PC-9 (cell line): ENCODE measurements at regions not wholly inside any gene's neighbourhood (a gene's known extent, or its start where the extent isn't known, plus 50 kb on each side); places are given as distances from the start of the nearest gene placed in this dataset.

Experiments used
- BruUV-seq: library from RNA; stranded (reverse); fragments of 400-500 nt; replicated peaks from 2 replicates; lab custom pipeline; 2021; lab: Mats Ljungman, UMichigan
- CTCF ChIA-PET: fragments of 300-600 bp; sonication (Branson Sonifier 250); formaldehyde crosslinking; loops from one replicate; lab custom pipeline; 2022; ENCODE audit warnings: antibody characterized with exemption; lab: Charles Lee
- POLR2A ChIA-PET: fragments of 300-600 bp; sonication (Branson Sonifier 250); formaldehyde crosslinking; loops from one replicate; lab custom pipeline; 2022; ENCODE audit warnings: antibody characterized with exemption; ENCODE audit not compliant: unreplicated experiment; lab: Charles Lee
- DNase-seq, 2 experiments: peaks; one replicate each; pipeline versions ENCODE4 v3.0.0 to v3.0.0-alpha.2; 2015 to 2022; ENCODE audit warnings: mixed read lengths in 1 of 2
- H2AFZ ChIP-seq: fragments of 200-600 bp; sonication (generic); 2 replicates; pipeline ENCODE4 v1.8.1; 2017; ENCODE audit warnings: antibody characterized with exemption
- H3F3A ChIP-seq: fragments of 200-600 bp; sonication (generic); 2 replicates; pipeline ENCODE4 v1.8.1; 2017; ENCODE audit warnings: antibody characterized with exemption, mild to moderate bottlenecking, low read depth; ENCODE audit not compliant: insufficient read depth
- H3K27ac ChIP-seq: fragments of 200-600 bp; sonication (generic); 2 replicates; pipeline ENCODE4 v1.6.1; 2016; ENCODE audit warnings: mixed run types
- H3K27me3 ChIP-seq: fragments of 200-600 bp; sonication (generic); 2 replicates; pipeline ENCODE4 v1.6.1; 2016; ENCODE audit warnings: low read depth, mixed run types; ENCODE audit not compliant: insufficient read depth
- H3K36me3 ChIP-seq: fragments of 200-600 bp; sonication (generic); 2 replicates; pipeline ENCODE4 v1.6.1; 2016; ENCODE audit warnings: low read depth, mixed run types
- H3K4me1 ChIP-seq: fragments of 200-600 bp; sonication (generic); replicated peaks from 2 replicates; pipeline ENCODE4 v1.6.1; 2016; ENCODE audit warnings: mixed run types; ENCODE audit not compliant: insufficient read depth
- H3K4me2 ChIP-seq: fragments of 200-600 bp; sonication (generic); 2 replicates; pipeline ENCODE4 v1.6.1; 2017; ENCODE audit warnings: mixed run types
- H3K4me3 ChIP-seq: fragments of 200-600 bp; sonication (generic); 2 replicates; pipeline ENCODE4 v1.6.1; 2016; ENCODE audit warnings: mixed run types
- H3K79me2 ChIP-seq: fragments of 200-600 bp; sonication (generic); 2 replicates; pipeline ENCODE4 v1.6.1; 2017; ENCODE audit warnings: low read depth, mixed run types
- H3K9me2 ChIP-seq: fragments of 200-600 bp; sonication (generic); 2 replicates; pipeline ENCODE4 v1.8.1; 2017; ENCODE audit warnings: mild to moderate bottlenecking; ENCODE audit not compliant: insufficient read depth
- H3K9me3 ChIP-seq: fragments of 200-600 bp; sonication (generic); 2 replicates; pipeline ENCODE4 v1.8.1; 2016; ENCODE audit warnings: low read depth; ENCODE audit not compliant: insufficient read depth
- H4K20me1 ChIP-seq: fragments of 200-600 bp; sonication (generic); 2 replicates; pipeline ENCODE4 v1.8.1; 2017; ENCODE audit not compliant: insufficient read depth
- EZH2 ChIP-seq: fragments of 200-600 bp; sonication (generic); IDR thresholded peaks from 2 replicates; pipeline ENCODE4 v1.8.0; 2017; ENCODE audit warnings: antibody characterized with exemption, low read depth
- intact Hi-C: fragments of 100-400 bp; cut with micrococcal nuclease; formaldehyde crosslinking; loops from one replicate; pipeline ENCODE4 v1.10.0; 2022; ENCODE audit not compliant: unreplicated experiment
- TF ChIP-seq, protein P1 (sequence below): fragments of 200-600 bp; sonication (generic); conservative IDR thresholded peaks from 2 replicates; pipeline ENCODE4 v1.6.1; 2017; ENCODE audit warnings: mixed run types, antibody characterized with exemption, mild to moderate bottlenecking, moderate library complexity

DNA sequence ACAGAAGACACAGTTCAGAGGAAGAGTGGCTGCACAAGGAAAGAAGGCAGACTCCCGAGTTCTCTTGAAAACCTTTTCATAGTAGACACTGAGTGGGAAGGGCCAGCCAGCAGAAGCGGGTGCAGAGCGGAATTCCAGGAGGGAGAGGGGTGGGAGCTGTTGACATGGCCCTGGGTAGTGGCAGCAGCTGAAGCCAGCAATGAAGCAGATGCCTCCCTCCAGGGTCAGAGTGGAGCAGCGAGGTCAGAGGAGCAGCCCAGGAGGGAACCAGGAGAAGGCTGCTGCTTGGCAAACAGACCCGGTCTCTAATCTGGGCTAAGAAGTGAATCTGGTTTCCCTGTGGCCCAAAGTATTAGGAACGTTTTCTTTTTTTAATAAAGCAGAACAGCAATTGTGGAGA lies 73.9 kb upstream of the SPATA13 start:
- no TSS peak for BruUV-seq
- Histone ChIP-seq H4K20me1 (no peaks in the 10 kb centered on the region), H3K27me3 (no peaks in the 10 kb centered on the region), H3K4me3 (no peak overlapping the region), H3K36me3 (no peaks in the 10 kb centered on the region), H3K27ac (no peak overlapping the region), H3K9me3 (no peaks in the 10 kb centered on the region), H3K9me2 (no peaks in the 10 kb centered on the region), H3K4me1 (peaks cover 7% of the 10 kb centered on the region; the same call in 1 of the 2 replicates), H3F3A (no peaks in the 10 kb centered on the region; the same call in 1 of the 2 replicates), H3K79me2 (no peaks in the 10 kb centered on the region), H2AFZ (no peak overlapping the region), H3K4me2 (no peak overlapping the region)
- ChIA-PET CTCF (no interaction called here), POLR2A (interaction anchor here (0.6 kb wide), 1 partner anchor 93 kb away, joined by 3 read pairs; no protein-coding TSS in a partner anchor)
- TF ChIP-seq EZH2 = no peak
- TF ChIP-seq, protein P1, sequence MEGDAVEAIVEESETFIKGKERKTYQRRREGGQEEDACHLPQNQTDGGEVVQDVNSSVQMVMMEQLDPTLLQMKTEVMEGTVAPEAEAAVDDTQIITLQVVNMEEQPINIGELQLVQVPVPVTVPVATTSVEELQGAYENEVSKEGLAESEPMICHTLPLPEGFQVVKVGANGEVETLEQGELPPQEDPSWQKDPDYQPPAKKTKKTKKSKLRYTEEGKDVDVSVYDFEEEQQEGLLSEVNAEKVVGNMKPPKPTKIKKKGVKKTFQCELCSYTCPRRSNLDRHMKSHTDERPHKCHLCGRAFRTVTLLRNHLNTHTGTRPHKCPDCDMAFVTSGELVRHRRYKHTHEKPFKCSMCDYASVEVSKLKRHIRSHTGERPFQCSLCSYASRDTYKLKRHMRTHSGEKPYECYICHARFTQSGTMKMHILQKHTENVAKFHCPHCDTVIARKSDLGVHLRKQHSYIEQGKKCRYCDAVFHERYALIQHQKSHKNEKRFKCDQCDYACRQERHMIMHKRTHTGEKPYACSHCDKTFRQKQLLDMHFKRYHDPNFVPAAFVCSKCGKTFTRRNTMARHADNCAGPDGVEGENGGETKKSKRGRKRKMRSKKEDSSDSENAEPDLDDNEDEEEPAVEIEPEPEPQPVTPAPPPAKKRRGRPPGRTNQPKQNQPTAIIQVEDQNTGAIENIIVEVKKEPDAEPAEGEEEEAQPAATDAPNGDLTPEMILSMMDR = no peak
- DNase-seq = no peak
- intact Hi-C loops = no loop called here

DNA sequence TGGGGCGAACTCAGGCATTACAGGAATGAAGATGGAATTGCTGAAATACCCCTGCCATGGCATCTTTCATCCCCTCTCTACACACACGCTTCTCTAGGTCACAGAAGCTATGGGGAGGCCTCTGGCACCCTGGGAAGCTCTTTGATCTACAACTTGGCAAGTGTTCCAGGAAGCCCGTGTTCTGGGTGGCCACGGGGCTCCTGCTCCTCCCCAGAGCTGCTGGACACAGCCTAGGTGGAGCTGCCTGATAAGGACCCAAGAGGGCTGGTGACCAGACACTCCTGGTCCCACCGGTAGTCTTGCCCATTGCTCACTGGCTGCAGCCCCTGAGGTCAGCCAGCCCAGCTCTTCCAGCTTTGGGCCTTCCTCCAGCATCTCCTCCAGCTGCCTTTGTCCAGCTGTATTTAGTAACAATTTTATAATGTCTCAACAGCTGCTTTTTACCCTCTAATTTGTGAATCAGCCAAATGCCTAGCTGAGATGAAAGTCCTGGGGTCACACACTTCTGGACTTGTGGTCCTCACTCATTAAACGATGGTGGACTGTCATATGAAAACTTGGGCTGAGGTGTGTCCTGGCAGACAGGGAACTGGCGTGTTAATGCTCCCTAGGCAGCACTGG lies 72.8 kb upstream of the SPATA13 start:
- DNase-seq = peak in 1 of 2 experiments; percentile 4

DNA sequence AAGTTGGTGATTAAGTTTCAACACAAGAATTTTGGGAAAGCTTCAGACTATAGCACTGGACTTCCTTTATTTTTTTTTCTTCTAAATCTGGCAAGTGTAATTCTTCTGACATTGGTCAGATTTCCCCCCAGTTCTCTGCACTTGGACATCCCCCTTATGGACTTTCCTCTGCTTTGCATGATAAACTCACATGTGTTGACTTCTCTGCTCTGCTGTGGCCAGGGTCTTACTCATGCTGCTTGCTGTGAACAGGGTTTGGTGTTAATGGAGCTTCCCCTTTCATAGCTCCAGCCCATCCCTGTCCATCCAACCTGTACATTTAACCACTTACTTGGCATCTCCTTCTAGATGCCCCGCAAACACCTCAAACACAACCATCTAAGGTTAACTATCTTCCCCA lies 70.5 kb upstream of the SPATA13 start:
- no peak for DNase-seq
- Histone ChIP-seq H3F3A (no peaks in the 10 kb centered on the region), H3K27ac (no peak overlapping the region), H3K79me2 (no peaks in the 10 kb centered on the region), H3K4me3 (no peak overlapping the region), H3K4me2 (no peak overlapping the region), H2AFZ (no peak overlapping the region), H3K27me3 (no peaks in the 10 kb centered on the region), H3K4me1 (no peaks in the 10 kb centered on the region), H3K36me3 (no peaks in the 10 kb centered on the region), H3K9me3 (no peaks in the 10 kb centered on the region), H3K9me2 (no peaks in the 10 kb centered on the region), H4K20me1 (no peaks in the 10 kb centered on the region)
- CTCF ChIA-PET = no interaction called here
- POLR2A ChIA-PET = no interaction called here
- intact Hi-C loops = no loop called here
- no peak for TF ChIP-seq EZH2
- TF ChIP-seq, protein P1 = no peak
- no TSS peak for BruUV-seq

More for the DNA sequence above, 72.8 kb upstream of the SPATA13 start:
- Histone ChIP-seq H3F3A (no peaks in the 10 kb centered on the region; the same call in 1 of the 2 replicates), H4K20me1 (no peaks in the 10 kb centered on the region), H3K27ac (no peak overlapping the region), H3K79me2 (no peaks in the 10 kb centered on the region), H3K4me3 (no peak overlapping the region), H3K4me1 (peaks cover 7% of the 10 kb centered on the region; the same call in 1 of the 2 replicates), H3K4me2 (no peak overlapping the region), H2AFZ (no peak overlapping the region), H3K27me3 (no peaks in the 10 kb centered on the region), H3K9me3 (no peaks in the 10 kb centered on the region), H3K9me2 (no peaks in the 10 kb centered on the region), H3K36me3 (no peaks in the 10 kb centered on the region)
- ChIA-PET POLR2A (no interaction called here), CTCF (no interaction called here)
- BruUV-seq = no TSS peak
- intact Hi-C loops = no loop called here
- TF ChIP-seq, protein P1 = no peak
- no peak for TF ChIP-seq EZH2
